Transverse colon (tissue), 4 donors: ENCODE measurements at regions not wholly inside any gene's neighbourhood (a gene's known extent, or its start where the extent isn't known, plus 50 kb on each side); places are given as distances from the start of the nearest gene placed in this dataset.

Experiments used
- DNase-seq: peaks from one replicate; pipeline ENCODE4 v3.0.0-alpha.2; 2019
- H3K27ac ChIP-seq, 4 donors: fragments of 200-600 bp; sonication (generic); 2 replicates each; pipeline ENCODE4 v1.5.1; 2016 to 2018; ENCODE audit warnings: inconsistent platforms in 4 of 4
- H3K27me3 ChIP-seq: fragments of 200-600 bp; sonication (generic); 2 replicates; pipeline ENCODE4 v1.5.1; 2017; ENCODE audit warnings: inconsistent platforms
- H3K36me3 ChIP-seq, 4 donors: fragments of 200-600 bp; sonication (generic); 2 replicates each; pipeline ENCODE4 v1.5.1; 2017 to 2019; ENCODE audit warnings: inconsistent platforms in 4 of 4
- H3K4me1 ChIP-seq, 4 donors: fragments of 200-600 bp; sonication (generic); 2 replicates each; pipeline ENCODE4 v1.5.1; 2017 to 2020; ENCODE audit warnings: inconsistent platforms in 4 of 4
- H3K4me3 ChIP-seq, 4 donors: fragments of 200-600 bp; sonication (generic); 1 replicate in 1 of 4; 2 replicates in 3 of 4; pipeline versions ENCODE4 v1.5.1 to v1.6.1; 2017 to 2019; ENCODE audit warnings: inconsistent platforms in 4 of 4
- H3K9me3 ChIP-seq, 2 donors: fragments of 200-600 bp; sonication (generic); 2 replicates each; pipeline ENCODE4 v1.5.1; 2017 to 2019; ENCODE audit warnings: inconsistent platforms in 2 of 2
- CTCF ChIP-seq, 5 experiments: fragments of 200-600 bp in 3 of 5; fragments of 450-650 bp in 2 of 5; sonication (generic) in 3 of 5; IDR thresholded peaks; 1 replicate in 2 of 5; 2 replicates in 3 of 5; pipeline ENCODE4 v1.5.1; 2016 to 2017; ENCODE audit warnings: antibody characterized with exemption in 5 of 5, inconsistent platforms in 3 of 5, mild to moderate bottlenecking in 2 of 5, moderate library complexity in 1 of 5
- EP300 ChIP-seq: sonication (generic); formaldehyde crosslinking; IDR thresholded peaks from one replicate; pipeline ENCODE4 v1.6.1; 2017; ENCODE audit warnings: antibody characterized with exemption, low read depth
- POLR2A ChIP-seq: fragments of 450-650 bp; IDR thresholded peaks from one replicate; pipeline ENCODE4 v1.6.1; 2016; ENCODE audit warnings: antibody characterized with exemption, mild to moderate bottlenecking, moderate library complexity
- POLR2AphosphoS5 ChIP-seq, 3 donors: sonication (generic); formaldehyde crosslinking; IDR thresholded peaks; one replicate each; pipeline ENCODE4 v1.6.1; 2016; ENCODE audit warnings: antibody characterized with exemption in 3 of 3
- WGBS, 2 donors: methylation state at CpG; one replicate each; pipeline ENCODE4 v1.1.5; 2018; ENCODE audit warnings: low coverage in 1 of 2; 5-methylcytosine and 5-hydroxymethylcytosine counted together
- in situ Hi-C, 4 donors: fragments of 200-750 bp; cut with MboI; loops; one replicate each; pipeline versions ENCODE4 v1.15.0 to v1.15.1; 2017; ENCODE audit warnings: low sequenced_read_pairs in 3 of 4, low pct_ligation_motif_present in 1 of 4, low pct_unique_long_range_greater_than_20kb in 1 of 4
- intact Hi-C: fragments of 100-400 bp; cut with DNase I; formaldehyde crosslinking; loops from one replicate; pipeline ENCODE4 v1.15.1; 2023; ENCODE audit warnings: low total_unique reads

DNA sequence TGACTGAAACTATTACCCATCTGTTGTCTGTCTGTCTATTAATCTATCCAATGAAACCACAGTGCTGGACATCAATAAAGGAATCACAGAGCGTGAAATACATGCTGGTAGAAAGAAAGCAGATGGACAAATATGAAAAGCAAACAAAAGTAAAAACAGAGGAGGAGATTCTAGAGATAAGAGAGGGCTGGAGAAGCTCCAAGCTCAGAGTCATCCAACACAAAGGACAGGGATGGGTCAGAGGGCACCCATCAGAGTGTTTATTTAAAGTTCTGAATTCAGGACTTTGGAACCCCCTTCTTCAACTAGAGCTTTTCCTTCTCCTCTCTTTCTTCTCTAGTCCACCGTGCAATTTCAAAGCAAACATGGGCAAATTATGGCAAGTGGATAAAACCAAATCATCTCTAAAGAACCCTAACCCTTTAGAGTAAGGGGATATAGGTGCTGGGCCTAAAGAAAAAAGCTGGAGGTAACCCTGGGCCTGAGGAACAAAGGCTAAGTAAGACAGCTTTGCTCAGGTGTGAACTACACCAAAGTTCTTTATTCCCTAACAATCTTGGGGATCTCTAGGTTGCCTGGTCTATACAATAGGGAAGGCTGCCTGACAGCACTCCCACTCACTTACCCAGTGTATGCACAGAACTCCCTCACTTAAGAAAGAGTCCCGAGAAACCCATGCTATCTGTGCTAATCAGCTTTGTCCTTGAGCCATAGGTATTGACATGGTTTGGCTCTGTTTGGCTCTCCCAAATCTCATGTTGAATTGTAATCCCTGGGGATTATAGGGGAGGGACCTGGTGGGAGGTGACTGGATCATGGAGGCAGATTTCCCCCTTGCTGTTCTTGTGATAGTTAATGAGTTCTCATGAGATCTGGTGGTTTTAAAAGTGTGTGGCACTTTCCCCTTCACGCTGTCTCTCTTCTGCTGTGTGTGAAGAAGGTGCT, 97.0 kb downstream of the BAMBI start:
- H3K4me3 ChIP-seq, result no peak overlapping the region
- in situ Hi-C loops, result no loop called here

GRCh38 chr10:28775773-28776172, 98.5 kb downstream of the BAMBI start:
- Histone ChIP-seq H3K27me3 (no peaks in the 10 kb centered on the region), H3K36me3 (no peaks in the 10 kb centered on the region), H3K4me3 (no peak overlapping the region), H3K4me1 (no peaks in the 10 kb centered on the region), H3K27ac (no peak overlapping the region), H3K9me3 (no peaks in the 10 kb centered on the region)
- no peak for DNase-seq
- WGBS, 2 donors, result 90% methylated on average over 3 of the region's 3 CpGs; no CpG with 5 or more reads in 1 of the 2 donors
- in situ Hi-C loops (no loop called here), intact Hi-C loops (no loop called here)
- TF ChIP-seq POLR2AphosphoS5 (IDR thresholded peaks at IDR 0.05), result no peak

More for the DNA sequence above, 97.0 kb downstream of the BAMBI start:
- no peaks in the 10 kb centered on the region for H3K27me3 ChIP-seq
- DNase-seq, result no peak
- H3K4me1 ChIP-seq, result no peaks in the 10 kb centered on the region
- H3K27ac ChIP-seq, result no peak overlapping the region
- H3K36me3 ChIP-seq, result no peaks in the 10 kb centered on the region
- TF ChIP-seq EP300, result no peak
- no peak for TF ChIP-seq POLR2A
- no peak for TF ChIP-seq POLR2AphosphoS5 (IDR thresholded peaks at IDR 0.05)
- TF ChIP-seq CTCF (IDR thresholded peaks at IDR 0.05), result no peak
- H3K9me3 ChIP-seq, result no peaks in the 10 kb centered on the region
- WGBS, 2 donors, result 53 to 56% methylated on average over 2 to 4 of the region's 4 CpGs
- intact Hi-C loops, result no loop called here

DNA sequence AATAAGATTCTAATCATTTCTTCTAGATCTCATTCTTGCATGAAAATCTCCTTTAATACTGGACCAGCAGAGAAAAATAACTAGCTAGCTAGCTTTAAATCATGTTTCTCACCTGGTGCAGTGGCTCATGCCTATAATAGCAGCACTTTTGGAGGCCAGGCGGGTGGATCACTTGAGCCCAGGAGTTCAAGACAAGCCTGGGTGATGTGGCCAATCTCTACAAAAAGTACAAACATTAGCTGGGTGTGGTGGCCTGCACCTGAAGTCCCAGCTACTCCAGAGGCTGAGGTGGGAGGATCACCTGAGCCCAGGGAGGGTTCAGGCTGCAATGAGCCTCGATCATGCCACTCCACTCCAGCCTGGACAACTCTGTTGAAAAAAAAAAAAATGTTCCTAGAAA, 99.2 kb downstream of the BAMBI start:
- H3K4me3 ChIP-seq, result no peak overlapping the region
- intact Hi-C loops (no loop called here), in situ Hi-C loops (no loop called here)
- TF ChIP-seq CTCF (IDR thresholded peaks at IDR 0.05), result no peak
- TF ChIP-seq POLR2AphosphoS5 (IDR thresholded peaks at IDR 0.05), result no peak
- TF ChIP-seq POLR2A, result no peak
- no peak for TF ChIP-seq EP300
- H3K9me3 ChIP-seq, result no peaks in the 10 kb centered on the region
- H3K27me3 ChIP-seq, result no peaks in the 10 kb centered on the region
- no peak overlapping the region for H3K27ac ChIP-seq
- H3K36me3 ChIP-seq, result no peaks in the 10 kb centered on the region
- DNase-seq, result no peak
- H3K4me1 ChIP-seq, result no peaks in the 10 kb centered on the region
- WGBS, 2 donors, result 61% methylated on average over 2 of the region's 2 CpGs; no CpG with 5 or more reads in 1 of the 2 donors

- Histone ChIP-seq H3K4me1 (no peaks in the 10 kb centered on the region), H3K4me3 (no peak overlapping the region), H3K27me3 (no peaks in the 10 kb centered on the region), H3K27ac (no peak overlapping the region), H3K9me3 (no peaks in the 10 kb centered on the region), H3K36me3 (no peaks in the 10 kb centered on the region)
- in situ Hi-C loops, result no loop called here
- DNase-seq, result no peak
- intact Hi-C loops, result no loop called here
- TF ChIP-seq POLR2AphosphoS5 (IDR thresholded peaks at IDR 0.05) (no peak), CTCF (IDR thresholded peaks at IDR 0.05) (no peak), EP300 (no peak), POLR2A (no peak)
- WGBS, 2 donors, result 86% methylated on average over 2 of the region's 2 CpGs; no CpG with 5 or more reads in 1 of the 2 donors
Measured at GRCh38 chr10:28777911-28778310, 100.6 kb downstream of the BAMBI start.
